ENCODE measurements at regions not wholly inside any gene's neighbourhood (a gene's known extent, or its start where the extent isn't known, plus 50 kb on each side); places are given as distances from the start of the nearest gene placed in this dataset.

DNA sequence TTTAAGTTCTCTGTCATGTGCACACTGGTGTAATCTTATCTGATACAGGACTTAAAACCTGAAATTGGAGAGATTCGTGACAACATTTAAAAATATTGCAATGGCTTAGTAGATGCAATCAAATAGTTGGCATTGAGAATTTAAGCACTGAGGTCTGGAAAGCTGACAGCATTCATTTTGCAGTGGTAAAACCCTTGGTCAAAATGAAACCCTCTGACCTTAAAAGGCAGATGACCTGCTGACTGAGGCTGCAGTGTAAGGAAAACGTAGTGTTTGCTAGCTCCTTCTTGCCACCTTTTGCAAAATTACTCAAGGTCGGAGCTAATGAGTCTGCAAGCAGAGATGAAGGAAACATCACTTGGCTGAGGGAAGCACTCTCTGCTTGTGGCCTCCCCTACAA, 150.6 kb downstream of the KCTD12 start:
- H3K4me1 Mint-ChIP-seq, result no peaks in the 10 kb centered on the region
- CTCF ChIA-PET, result no interaction called here
- Histone ChIP-seq H3K27me3 (ENCODE audit: insufficient read depth, low read length, poor library complexity, severe bottlenecking) (no peaks in the 10 kb centered on the region), H3K9me3 (ENCODE audit: low read length) (no peaks in the 10 kb centered on the region), H3K4me3 (ENCODE audit: low read length) (no peak overlapping the region), H3K4me1 (ENCODE audit: insufficient read depth, low read length) (no peaks in the 10 kb centered on the region), H3K27ac (ENCODE audit: low read depth, low read length) (no peak overlapping the region), H3K36me3 (ENCODE audit: insufficient read depth, low read length) (no peaks in the 10 kb centered on the region)
- peaks cover 0 to 2% (median 0%) of the 10 kb centered on the region in 5 donors for H3K9me3 Mint-ChIP-seq
- no peak overlapping the region for H3K27ac Mint-ChIP-seq
- DNase-seq, result no peak
- no peaks in the 10 kb centered on the region for H3K36me3 Mint-ChIP-seq
- no peak overlapping the region for H3K4me3 Mint-ChIP-seq
- POLR2A ChIA-PET, result no interaction called here
- H3K27me3 Mint-ChIP-seq, result peaks cover 11 to 32% of the 10 kb centered on the region in 2 donors

DNA sequence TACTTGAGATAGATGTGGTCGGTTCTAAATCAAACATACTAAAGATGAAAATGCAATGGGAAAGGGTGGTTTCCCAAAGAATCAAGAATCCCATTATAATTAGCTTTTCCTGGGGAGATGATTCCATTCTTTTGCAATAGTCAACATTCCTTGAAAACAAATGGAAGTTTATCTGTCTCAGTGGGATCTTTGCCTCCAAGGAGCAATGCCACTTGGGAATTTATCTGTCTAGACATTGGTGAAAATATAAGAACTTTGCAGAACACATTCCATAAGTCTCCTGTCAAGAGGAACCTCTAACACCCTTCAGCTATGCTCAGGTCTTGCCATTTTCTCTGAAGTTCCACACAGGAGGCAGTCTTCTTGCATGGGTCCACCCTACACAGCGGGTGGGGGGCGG, 152.5 kb downstream of the KCTD12 start:
- POLR2A ChIA-PET, result no interaction called here
- Mint-ChIP-seq H3K4me3 (no peak overlapping the region), H3K27me3 (peaks cover 9 to 24% of the 10 kb centered on the region in 2 donors), H3K27ac (no peak overlapping the region), H3K36me3 (no peaks in the 10 kb centered on the region), H3K9me3 (no peaks in the 10 kb centered on the region), H3K4me1 (no peaks in the 10 kb centered on the region)
- DNase-seq, result no peak
- Histone ChIP-seq H3K36me3 (ENCODE audit: insufficient read depth, low read length) (no peaks in the 10 kb centered on the region), H3K27me3 (ENCODE audit: insufficient read depth, low read length, poor library complexity, severe bottlenecking) (no peaks in the 10 kb centered on the region), H3K4me3 (ENCODE audit: low read length) (no peak overlapping the region), H3K4me1 (ENCODE audit: insufficient read depth, low read length) (no peaks in the 10 kb centered on the region), H3K9me3 (ENCODE audit: low read length) (no peaks in the 10 kb centered on the region), H3K27ac (ENCODE audit: low read depth, low read length) (no peak overlapping the region)
- CTCF ChIA-PET, result no interaction called here

DNA sequence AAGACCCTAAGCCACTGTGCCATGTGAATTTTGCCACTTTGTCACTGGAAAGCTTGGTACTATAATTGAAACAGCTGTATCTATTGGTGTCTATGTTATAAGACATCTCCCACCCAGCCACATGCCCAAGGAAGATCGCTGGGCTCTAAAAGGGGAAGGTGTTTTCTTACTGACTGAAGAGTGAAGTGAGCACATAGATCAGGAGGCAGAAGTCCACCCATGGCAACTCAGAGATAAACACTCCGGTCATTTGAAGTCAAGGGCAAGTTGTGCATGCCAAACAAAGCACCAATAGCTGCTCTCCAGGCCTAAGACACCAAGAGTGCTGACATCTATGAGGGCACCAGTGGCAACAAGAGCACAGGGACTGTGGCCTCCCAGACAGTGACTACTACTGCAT, 153.8 kb downstream of the KCTD12 start:
- H3K9me3 ChIP-seq (ENCODE audit: low read length), result no peaks in the 10 kb centered on the region
- H3K27ac Mint-ChIP-seq, result no peak overlapping the region
- H3K36me3 Mint-ChIP-seq, result no peaks in the 10 kb centered on the region
- H3K4me3 Mint-ChIP-seq, result no peak overlapping the region
- H3K9me3 Mint-ChIP-seq, result no peaks in the 10 kb centered on the region
- no peak overlapping the region for H3K4me3 ChIP-seq (ENCODE audit: low read length)
- H3K27me3 ChIP-seq (ENCODE audit: insufficient read depth, low read length, poor library complexity, severe bottlenecking), result no peaks in the 10 kb centered on the region
- no peaks in the 10 kb centered on the region for H3K4me1 ChIP-seq (ENCODE audit: insufficient read depth, low read length)
- no peaks in the 10 kb centered on the region for H3K36me3 ChIP-seq (ENCODE audit: insufficient read depth, low read length)
- peaks cover 9 to 16% of the 10 kb centered on the region in 2 donors for H3K27me3 Mint-ChIP-seq
- ChIA-PET POLR2A (no interaction called here), CTCF (no interaction called here)
- no peaks in the 10 kb centered on the region for H3K4me1 Mint-ChIP-seq
- no peak for DNase-seq
- no peak overlapping the region for H3K27ac ChIP-seq (ENCODE audit: low read depth, low read length)

DNA sequence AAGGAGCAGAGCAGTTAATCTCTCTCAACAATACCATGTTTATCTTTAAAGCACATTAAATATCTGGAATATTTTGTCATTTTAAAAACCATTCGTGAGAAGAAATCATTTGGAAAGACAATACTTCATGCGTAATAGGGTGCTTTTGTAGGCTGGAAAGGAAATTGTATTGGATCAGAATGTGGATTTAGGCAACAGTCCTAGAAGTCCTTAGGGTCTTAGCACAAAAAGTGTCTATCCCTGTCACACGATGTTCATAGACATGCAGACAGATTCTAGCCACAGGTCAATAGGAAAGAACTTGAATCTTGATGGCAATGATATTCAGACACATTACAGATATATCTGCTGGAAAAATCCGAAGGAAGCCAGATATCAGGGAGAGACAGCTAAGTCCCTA, 156.0 kb downstream of the KCTD12 start:
- ChIA-PET POLR2A (no interaction called here), CTCF (no interaction called here)
- no peaks in the 10 kb centered on the region for H3K9me3 Mint-ChIP-seq
- no peak overlapping the region for H3K4me3 Mint-ChIP-seq
- no peaks in the 10 kb centered on the region for H3K36me3 Mint-ChIP-seq
- H3K27me3 Mint-ChIP-seq, result peaks cover 3 to 8% of the 10 kb centered on the region in 2 donors
- Histone ChIP-seq H3K27ac (ENCODE audit: low read depth, low read length) (no peak overlapping the region), H3K4me1 (ENCODE audit: insufficient read depth, low read length) (no peaks in the 10 kb centered on the region), H3K9me3 (ENCODE audit: low read length) (no peaks in the 10 kb centered on the region), H3K27me3 (ENCODE audit: insufficient read depth, low read length, poor library complexity, severe bottlenecking) (no peaks in the 10 kb centered on the region), H3K4me3 (ENCODE audit: low read length) (no peak overlapping the region), H3K36me3 (ENCODE audit: insufficient read depth, low read length) (no peaks in the 10 kb centered on the region)
- no peak for DNase-seq
- no peaks in the 10 kb centered on the region for H3K4me1 Mint-ChIP-seq
- H3K27ac Mint-ChIP-seq, result no peak overlapping the region

DNA sequence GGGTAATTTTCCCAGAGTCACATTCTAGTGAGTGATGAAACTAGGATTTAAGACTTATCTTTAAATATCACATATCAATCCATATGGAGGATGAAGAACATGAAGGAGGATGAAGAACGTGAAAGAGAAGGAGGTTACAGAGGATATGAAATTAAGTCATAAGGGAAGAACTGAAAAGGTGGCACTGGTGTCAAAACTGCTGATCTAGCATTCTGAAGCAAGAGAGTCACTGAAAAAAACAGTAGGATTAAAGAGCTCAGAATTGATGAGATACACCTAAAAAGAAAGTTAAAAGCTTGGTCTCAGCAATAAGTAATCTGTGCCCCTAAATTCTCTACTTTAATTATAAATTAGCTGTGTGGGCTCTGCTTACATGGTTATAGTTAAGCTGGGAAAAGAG, 156.5 kb downstream of the KCTD12 start:
- CTCF ChIA-PET, result no interaction called here
- Histone ChIP-seq H3K4me1 (ENCODE audit: insufficient read depth, low read length) (no peaks in the 10 kb centered on the region), H3K27me3 (ENCODE audit: insufficient read depth, low read length, poor library complexity, severe bottlenecking) (no peaks in the 10 kb centered on the region), H3K27ac (ENCODE audit: low read depth, low read length) (no peak overlapping the region), H3K9me3 (ENCODE audit: low read length) (no peaks in the 10 kb centered on the region), H3K4me3 (ENCODE audit: low read length) (no peak overlapping the region), H3K36me3 (ENCODE audit: insufficient read depth, low read length) (no peaks in the 10 kb centered on the region)
- Mint-ChIP-seq H3K27me3 (peaks cover 3 to 8% of the 10 kb centered on the region in 2 donors), H3K4me3 (no peak overlapping the region), H3K4me1 (no peaks in the 10 kb centered on the region), H3K36me3 (no peaks in the 10 kb centered on the region), H3K9me3 (no peaks in the 10 kb centered on the region), H3K27ac (no peak overlapping the region)
- no peak for DNase-seq
- POLR2A ChIA-PET, result no interaction called here

DNA sequence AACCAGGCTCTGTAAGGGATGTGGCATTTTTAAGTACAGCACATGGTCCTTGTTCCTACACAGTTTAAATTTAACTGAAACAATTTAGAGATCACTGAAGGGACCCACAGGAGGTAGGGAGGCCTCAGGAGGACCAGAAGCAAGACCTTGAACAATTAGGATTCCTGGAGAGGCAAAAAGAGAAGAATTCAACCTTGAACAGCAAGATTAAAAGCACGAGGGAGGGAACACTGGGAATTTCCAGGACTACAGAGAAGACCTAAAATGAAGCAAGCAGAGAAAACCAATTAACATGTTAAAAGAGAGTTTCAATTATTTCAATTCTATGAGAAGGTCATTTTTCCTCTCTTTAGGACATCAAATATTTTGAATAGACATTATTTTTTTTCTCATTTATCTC, 160.3 kb downstream of the KCTD12 start:
- DNase-seq, result no peak
- Mint-ChIP-seq H3K36me3 (no peaks in the 10 kb centered on the region), H3K4me1 (no peaks in the 10 kb centered on the region), H3K9me3 (no peaks in the 10 kb centered on the region), H3K4me3 (no peak overlapping the region), H3K27ac (no peak overlapping the region), H3K27me3 (no peaks in the 10 kb centered on the region)
- CTCF ChIA-PET, result no interaction called here
- no peaks in the 10 kb centered on the region for H3K36me3 ChIP-seq (ENCODE audit: insufficient read depth, low read length)
- no peaks in the 10 kb centered on the region for H3K9me3 ChIP-seq (ENCODE audit: low read length)
- no peak overlapping the region for H3K4me3 ChIP-seq (ENCODE audit: low read length)
- POLR2A ChIA-PET, result no interaction called here
- H3K27ac ChIP-seq (ENCODE audit: low read depth, low read length), result no peak overlapping the region
- H3K27me3 ChIP-seq (ENCODE audit: insufficient read depth, low read length, poor library complexity, severe bottlenecking), result no peaks in the 10 kb centered on the region
- peaks cover 3% of the 10 kb centered on the region for H3K4me1 ChIP-seq (ENCODE audit: insufficient read depth, low read length)

DNA sequence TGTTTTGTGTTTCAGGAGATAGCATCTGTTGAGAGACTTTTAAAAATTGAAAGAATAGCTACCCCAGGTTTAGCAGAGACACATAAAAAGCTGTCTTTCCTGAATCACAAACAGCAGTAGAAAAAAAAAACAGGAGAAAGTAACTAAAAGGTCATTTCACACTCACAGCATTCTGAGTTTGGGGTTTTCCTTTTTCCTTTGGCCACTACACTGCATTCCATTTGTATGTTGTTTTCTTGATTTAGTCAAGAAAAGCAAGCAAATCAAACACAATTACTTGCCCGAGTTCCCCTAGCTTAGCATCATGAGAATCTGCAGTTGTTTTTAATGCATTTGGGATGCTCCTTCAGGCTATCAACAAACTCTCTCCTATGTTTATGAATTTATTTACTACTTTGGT, 161.0 kb downstream of the KCTD12 start:
- Mint-ChIP-seq H3K27ac (no peak overlapping the region), H3K36me3 (no peaks in the 10 kb centered on the region), H3K4me3 (no peak overlapping the region), H3K27me3 (no peaks in the 10 kb centered on the region), H3K9me3 (no peaks in the 10 kb centered on the region), H3K4me1 (no peaks in the 10 kb centered on the region)
- Histone ChIP-seq H3K27ac (ENCODE audit: low read depth, low read length) (no peak overlapping the region), H3K4me1 (ENCODE audit: insufficient read depth, low read length) (peaks cover 3% of the 10 kb centered on the region), H3K9me3 (ENCODE audit: low read length) (no peaks in the 10 kb centered on the region), H3K27me3 (ENCODE audit: insufficient read depth, low read length, poor library complexity, severe bottlenecking) (no peaks in the 10 kb centered on the region), H3K4me3 (ENCODE audit: low read length) (no peak overlapping the region), H3K36me3 (ENCODE audit: insufficient read depth, low read length) (no peaks in the 10 kb centered on the region)
- ChIA-PET CTCF (no interaction called here), POLR2A (no interaction called here)
- no peak for DNase-seq

DNA sequence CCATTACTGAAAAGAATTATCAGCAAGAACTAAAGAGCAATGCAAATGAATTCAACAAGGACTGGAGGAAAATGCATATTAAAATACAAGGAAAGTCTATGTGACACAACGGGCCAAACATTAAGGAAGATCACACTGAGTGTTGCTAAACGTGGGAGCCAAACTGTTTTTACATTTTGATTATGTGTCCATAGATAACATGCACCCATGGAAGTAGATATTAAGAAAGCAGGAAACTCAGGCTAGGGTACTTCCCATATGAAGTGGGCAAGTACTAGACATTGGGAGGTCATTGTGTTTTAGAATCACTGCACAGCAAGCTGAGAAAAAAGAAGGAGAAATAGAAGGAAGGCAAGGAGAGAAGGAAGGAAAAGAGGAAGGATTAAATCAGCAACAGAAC, 161.8 kb downstream of the KCTD12 start:
- Histone ChIP-seq H3K4me1 (ENCODE audit: insufficient read depth, low read length) (peaks cover 3% of the 10 kb centered on the region), H3K36me3 (ENCODE audit: insufficient read depth, low read length) (no peaks in the 10 kb centered on the region), H3K27ac (ENCODE audit: low read depth, low read length) (no peak overlapping the region), H3K27me3 (ENCODE audit: insufficient read depth, low read length, poor library complexity, severe bottlenecking) (no peaks in the 10 kb centered on the region), H3K9me3 (ENCODE audit: low read length) (no peaks in the 10 kb centered on the region), H3K4me3 (ENCODE audit: low read length) (no peak overlapping the region)
- no peaks in the 10 kb centered on the region for H3K4me1 Mint-ChIP-seq
- DNase-seq, result no peak
- H3K27ac Mint-ChIP-seq, result no peak overlapping the region
- no peaks in the 10 kb centered on the region for H3K9me3 Mint-ChIP-seq
- H3K36me3 Mint-ChIP-seq, result no peaks in the 10 kb centered on the region
- H3K27me3 Mint-ChIP-seq, result no peaks in the 10 kb centered on the region
- POLR2A ChIA-PET, result interaction anchor here (0.5 kb wide), 1 partner anchor 161 kb away, joined by 3 read pairs; no protein-coding TSS in a partner anchor
- H3K4me3 Mint-ChIP-seq, result no peak overlapping the region
- CTCF ChIA-PET, result no interaction called here

DNA sequence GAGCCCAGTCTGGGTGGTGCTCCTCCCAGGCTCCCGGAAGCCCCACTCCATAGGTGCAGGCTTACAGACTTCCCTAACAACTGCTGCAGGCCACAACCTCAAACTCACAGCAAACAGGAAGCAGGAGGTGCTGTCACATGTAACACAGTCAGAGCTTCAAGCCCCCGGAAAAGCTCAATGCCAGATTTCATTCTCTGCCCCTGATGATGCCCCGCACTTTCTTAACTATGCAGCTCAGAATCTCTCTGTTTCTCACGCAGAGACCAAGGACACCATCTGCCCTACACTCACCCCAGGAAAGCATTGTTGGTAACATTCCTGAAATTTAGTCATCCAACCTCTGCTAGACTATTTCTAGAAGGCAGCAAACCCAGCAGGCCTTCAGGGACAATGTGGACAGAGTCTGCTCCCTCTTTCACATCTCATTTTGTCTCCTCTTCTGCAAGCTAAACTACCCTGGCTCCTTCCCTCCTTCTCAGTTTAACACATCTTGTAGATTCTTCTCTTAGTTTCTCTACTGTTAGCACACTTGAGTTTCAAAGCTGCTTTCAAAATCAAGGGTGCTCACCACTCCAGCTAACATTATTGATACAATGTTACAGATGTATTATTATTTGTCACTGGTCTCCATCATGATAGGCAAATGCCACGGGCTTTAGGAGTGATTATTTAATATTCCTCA, 162.5 kb downstream of the KCTD12 start:
- H3K27ac Mint-ChIP-seq, result no peak overlapping the region
- no peak overlapping the region for H3K4me3 Mint-ChIP-seq
- no peaks in the 10 kb centered on the region for H3K36me3 ChIP-seq (ENCODE audit: insufficient read depth, low read length)
- POLR2A ChIA-PET, result interaction anchor here (0.5 kb wide), 1 partner anchor 162 kb away, joined by 3 read pairs; no protein-coding TSS in a partner anchor
- H3K27me3 Mint-ChIP-seq, result no peaks in the 10 kb centered on the region
- H3K4me3 ChIP-seq (ENCODE audit: low read length), result no peak overlapping the region
- no peaks in the 10 kb centered on the region for H3K9me3 ChIP-seq (ENCODE audit: low read length)
- H3K27ac ChIP-seq (ENCODE audit: low read depth, low read length), result no peak overlapping the region
- H3K9me3 Mint-ChIP-seq, result no peaks in the 10 kb centered on the region
- H3K4me1 Mint-ChIP-seq, result no peaks in the 10 kb centered on the region
- peaks cover 3% of the 10 kb centered on the region for H3K4me1 ChIP-seq (ENCODE audit: insufficient read depth, low read length)
- CTCF ChIA-PET, result no interaction called here
- H3K27me3 ChIP-seq (ENCODE audit: insufficient read depth, low read length, poor library complexity, severe bottlenecking), result no peaks in the 10 kb centered on the region
- no peaks in the 10 kb centered on the region for H3K36me3 Mint-ChIP-seq
- peak in 2 of 5 donors; percentile 2 to 40 for DNase-seq

All from CD8-positive, alpha-beta memory T cell (primary cell).